ENCODE measurements at regions not wholly inside any gene's neighbourhood (a gene's known extent, or its start where the extent isn't known, plus 50 kb on each side); places are given as distances from the start of the nearest gene placed in this dataset.

DNA sequence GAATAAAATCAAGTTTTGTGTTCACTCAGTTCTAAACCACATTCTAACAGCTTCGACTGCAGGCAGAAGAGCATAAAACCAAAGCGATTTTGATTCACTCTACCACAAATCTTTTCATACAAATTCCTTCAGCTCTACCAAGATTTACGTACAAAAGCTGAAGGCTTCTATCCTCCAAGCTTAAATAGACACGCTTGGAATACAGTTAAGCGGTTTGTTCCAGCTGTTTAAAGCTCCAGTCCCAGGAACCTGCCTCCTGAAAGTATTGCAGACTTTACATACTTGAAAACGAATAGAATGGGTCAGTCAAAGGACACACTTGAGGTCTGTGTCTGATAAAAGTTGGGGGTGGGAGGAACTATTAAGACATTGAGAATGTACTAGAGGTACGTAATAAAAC lies 102.9 kb downstream of the MPP7 start:
- TF ChIP-seq YY1 (IDR thresholded peaks at IDR 0.05) (no peak), SP1 (IDR thresholded peaks at IDR 0.05) (no peak), FOXA1 (IDR thresholded peaks at IDR 0.05) (no peak), GABPA (IDR thresholded peaks at IDR 0.05 in 1 of 2, conservative IDR thresholded peaks at IDR 0.05 in 1 of 2) (no peak)
- TF ChIP-seq, protein P1, sequence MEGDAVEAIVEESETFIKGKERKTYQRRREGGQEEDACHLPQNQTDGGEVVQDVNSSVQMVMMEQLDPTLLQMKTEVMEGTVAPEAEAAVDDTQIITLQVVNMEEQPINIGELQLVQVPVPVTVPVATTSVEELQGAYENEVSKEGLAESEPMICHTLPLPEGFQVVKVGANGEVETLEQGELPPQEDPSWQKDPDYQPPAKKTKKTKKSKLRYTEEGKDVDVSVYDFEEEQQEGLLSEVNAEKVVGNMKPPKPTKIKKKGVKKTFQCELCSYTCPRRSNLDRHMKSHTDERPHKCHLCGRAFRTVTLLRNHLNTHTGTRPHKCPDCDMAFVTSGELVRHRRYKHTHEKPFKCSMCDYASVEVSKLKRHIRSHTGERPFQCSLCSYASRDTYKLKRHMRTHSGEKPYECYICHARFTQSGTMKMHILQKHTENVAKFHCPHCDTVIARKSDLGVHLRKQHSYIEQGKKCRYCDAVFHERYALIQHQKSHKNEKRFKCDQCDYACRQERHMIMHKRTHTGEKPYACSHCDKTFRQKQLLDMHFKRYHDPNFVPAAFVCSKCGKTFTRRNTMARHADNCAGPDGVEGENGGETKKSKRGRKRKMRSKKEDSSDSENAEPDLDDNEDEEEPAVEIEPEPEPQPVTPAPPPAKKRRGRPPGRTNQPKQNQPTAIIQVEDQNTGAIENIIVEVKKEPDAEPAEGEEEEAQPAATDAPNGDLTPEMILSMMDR (IDR thresholded peaks at IDR 0.05; ENCODE audit: low read depth, low read length, missing input control), result no peak
- TF ChIP-seq, protein P2, sequence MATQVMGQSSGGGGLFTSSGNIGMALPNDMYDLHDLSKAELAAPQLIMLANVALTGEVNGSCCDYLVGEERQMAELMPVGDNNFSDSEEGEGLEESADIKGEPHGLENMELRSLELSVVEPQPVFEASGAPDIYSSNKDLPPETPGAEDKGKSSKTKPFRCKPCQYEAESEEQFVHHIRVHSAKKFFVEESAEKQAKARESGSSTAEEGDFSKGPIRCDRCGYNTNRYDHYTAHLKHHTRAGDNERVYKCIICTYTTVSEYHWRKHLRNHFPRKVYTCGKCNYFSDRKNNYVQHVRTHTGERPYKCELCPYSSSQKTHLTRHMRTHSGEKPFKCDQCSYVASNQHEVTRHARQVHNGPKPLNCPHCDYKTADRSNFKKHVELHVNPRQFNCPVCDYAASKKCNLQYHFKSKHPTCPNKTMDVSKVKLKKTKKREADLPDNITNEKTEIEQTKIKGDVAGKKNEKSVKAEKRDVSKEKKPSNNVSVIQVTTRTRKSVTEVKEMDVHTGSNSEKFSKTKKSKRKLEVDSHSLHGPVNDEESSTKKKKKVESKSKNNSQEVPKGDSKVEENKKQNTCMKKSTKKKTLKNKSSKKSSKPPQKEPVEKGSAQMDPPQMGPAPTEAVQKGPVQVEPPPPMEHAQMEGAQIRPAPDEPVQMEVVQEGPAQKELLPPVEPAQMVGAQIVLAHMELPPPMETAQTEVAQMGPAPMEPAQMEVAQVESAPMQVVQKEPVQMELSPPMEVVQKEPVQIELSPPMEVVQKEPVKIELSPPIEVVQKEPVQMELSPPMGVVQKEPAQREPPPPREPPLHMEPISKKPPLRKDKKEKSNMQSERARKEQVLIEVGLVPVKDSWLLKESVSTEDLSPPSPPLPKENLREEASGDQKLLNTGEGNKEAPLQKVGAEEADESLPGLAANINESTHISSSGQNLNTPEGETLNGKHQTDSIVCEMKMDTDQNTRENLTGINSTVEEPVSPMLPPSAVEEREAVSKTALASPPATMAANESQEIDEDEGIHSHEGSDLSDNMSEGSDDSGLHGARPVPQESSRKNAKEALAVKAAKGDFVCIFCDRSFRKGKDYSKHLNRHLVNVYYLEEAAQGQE (IDR thresholded peaks at IDR 0.05), result no peak

All from liver (tissue), 3 donors.